Neural progenitor cell (in vitro differentiated cells): ENCODE measurements at regions not wholly inside any gene's neighbourhood (a gene's known extent, or its start where the extent isn't known, plus 50 kb on each side); places are given as distances from the start of the nearest gene placed in this dataset.

ENCODE experiments used
- DNase-seq: peaks from one replicate; pipeline ENCODE4 v3.0.0-alpha.2; 2016; ENCODE audit warnings: low spot score
- H2AFZ ChIP-seq: fragments of 200-600 bp; sonication (generic); replicated peaks from 2 replicates; pipeline ENCODE4 v1.6.1; 2016; ENCODE audit warnings: antibody characterized with exemption
- H3F3A ChIP-seq: fragments of 200-600 bp; sonication (generic); 2 replicates; pipeline ENCODE4 v1.6.1; 2016; ENCODE audit warnings: antibody characterized with exemption, low read depth
- H3K27ac ChIP-seq: fragments of 200-600 bp; sonication (generic); 2 replicates; pipeline ENCODE4 v1.5.1; 2016; ENCODE audit warnings: mild to moderate bottlenecking
- H3K27me3 ChIP-seq: fragments of 200-600 bp; sonication (generic); 2 replicates; pipeline ENCODE4 v1.6.1; 2016; ENCODE audit warnings: mild to moderate bottlenecking, moderate library complexity
- H3K36me3 ChIP-seq: fragments of 200-600 bp; sonication (generic); 2 replicates; pipeline ENCODE4 v1.5.1; 2016
- H3K4me1 ChIP-seq: fragments of 200-600 bp; sonication (generic); 2 replicates; pipeline ENCODE4 v1.6.1; 2016; ENCODE audit warnings: mixed run types
- H3K4me2 ChIP-seq: fragments of 200-600 bp; sonication (generic); 2 replicates; pipeline ENCODE4 v1.6.1; 2016
- H3K4me3 ChIP-seq: fragments of 200-600 bp; sonication (generic); 2 replicates; pipeline ENCODE4 v1.5.1; 2016
- H3K79me2 ChIP-seq: fragments of 200-600 bp; sonication (generic); 2 replicates; pipeline ENCODE4 v1.6.1; 2016; ENCODE audit warnings: low read depth
- H3K9ac ChIP-seq: fragments of 200-600 bp; sonication (generic); 2 replicates; pipeline ENCODE4 v1.6.1; 2016
- H3K9me3 ChIP-seq: fragments of 200-600 bp; sonication (generic); 2 replicates; pipeline ENCODE4 v1.5.1; 2016; ENCODE audit warnings: low read depth
- H4K20me1 ChIP-seq: fragments of 200-600 bp; sonication (generic); 2 replicates; pipeline ENCODE4 v1.6.1; 2016; ENCODE audit warnings: low read depth
- H3K27ac Mint-ChIP-seq: 3 replicates; pipeline ENCODE4 v1.8.0; 2021; ENCODE audit warnings: mixed read lengths
- H3K27me3 Mint-ChIP-seq: 2 replicates; pipeline ENCODE4 v1.8.0; 2022; ENCODE audit warnings: low read depth, mild to moderate bottlenecking, inconsistent platforms, moderate library complexity, mixed read lengths; ENCODE audit not compliant: insufficient read depth
- H3K36me3 Mint-ChIP-seq: 3 replicates; pipeline ENCODE4 v1.8.0; 2021; ENCODE audit warnings: mixed read lengths
- H3K4me1 Mint-ChIP-seq: 3 replicates; pipeline ENCODE4 v1.8.0; 2021; ENCODE audit warnings: mixed read lengths
- H3K4me3 Mint-ChIP-seq: 3 replicates; pipeline ENCODE4 v1.8.0; 2021; ENCODE audit warnings: mild to moderate bottlenecking, moderate library complexity, mixed read lengths
- H3K9me3 Mint-ChIP-seq: 3 replicates; pipeline ENCODE4 v1.8.0; 2020; ENCODE audit warnings: mixed read lengths
- CTCF ChIP-seq: fragments of 200-600 bp; sonication (generic); IDR thresholded peaks from 2 replicates; pipeline ENCODE4 v1.5.1; 2017; ENCODE audit warnings: antibody characterized with exemption, mild to moderate bottlenecking
- EZH2 ChIP-seq: fragments of 200-600 bp; sonication (generic); IDR thresholded peaks from 2 replicates; pipeline ENCODE4 v1.6.1; 2017; ENCODE audit warnings: antibody characterized with exemption, mild to moderate bottlenecking, moderate library complexity
- EZH2phosphoT487 ChIP-seq: fragments of 200-600 bp; sonication (generic); IDR thresholded peaks from 2 replicates; pipeline ENCODE4 v1.6.1; 2017; ENCODE audit warnings: antibody characterized with exemption

DNA sequence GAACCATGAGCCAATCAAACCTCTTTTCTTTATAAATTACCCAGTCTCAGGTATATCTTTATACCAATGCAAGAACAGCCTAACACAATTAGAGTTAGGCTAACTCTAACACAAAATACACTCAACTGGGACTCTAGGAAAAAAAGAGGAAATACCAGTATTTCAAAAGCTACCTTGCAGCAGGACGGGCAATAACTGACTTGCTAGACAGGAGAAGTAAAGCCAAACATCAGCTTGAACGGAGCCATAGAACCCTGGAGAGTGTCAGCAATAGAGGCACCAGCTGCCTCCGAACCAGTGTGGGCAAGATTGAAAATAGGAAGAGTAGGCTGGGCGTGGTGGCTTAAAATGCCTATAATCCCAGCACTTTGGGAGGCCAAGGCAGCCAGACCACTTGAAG, 162.0 kb upstream of the SOX4 start:
- Histone ChIP-seq H3K4me2 (no peak overlapping the region), H4K20me1 (no peaks in the 10 kb centered on the region), H3K36me3 (no peaks in the 10 kb centered on the region), H2AFZ (no peak overlapping the region), H3K4me3 (no peak overlapping the region), H3K79me2 (no peaks in the 10 kb centered on the region), H3K4me1 (no peaks in the 10 kb centered on the region), H3F3A (no peaks in the 10 kb centered on the region), H3K9me3 (no peaks in the 10 kb centered on the region), H3K9ac (no peak overlapping the region), H3K27ac (no peak overlapping the region), H3K27me3 (no peaks in the 10 kb centered on the region)
- DNase-seq, result no peak
- H3K9me3 Mint-ChIP-seq, result peaks cover 4% of the 10 kb centered on the region
- H3K27ac Mint-ChIP-seq, result no peak overlapping the region
- no peaks in the 10 kb centered on the region for H3K36me3 Mint-ChIP-seq
- peaks cover 3% of the 10 kb centered on the region for H3K4me1 Mint-ChIP-seq
- H3K27me3 Mint-ChIP-seq, result peaks cover 9% of the 10 kb centered on the region
- TF ChIP-seq EZH2, result no peak
- TF ChIP-seq EZH2phosphoT487, result no peak
- no peak for TF ChIP-seq CTCF
- no peak overlapping the region for H3K4me3 Mint-ChIP-seq

GRCh38 chr6:21436625-21437024, 156.9 kb upstream of the SOX4 start:
- no peaks in the 10 kb centered on the region for H3K27me3 ChIP-seq
- H3K4me1 ChIP-seq, result no peaks in the 10 kb centered on the region
- no peak for TF ChIP-seq CTCF
- TF ChIP-seq EZH2phosphoT487, result no peak
- TF ChIP-seq EZH2, result no peak
- H3K36me3 ChIP-seq, result no peaks in the 10 kb centered on the region
- H2AFZ ChIP-seq, result no peak overlapping the region
- Mint-ChIP-seq H3K4me3 (no peak overlapping the region), H3K27ac (no peak overlapping the region), H3K36me3 (no peaks in the 10 kb centered on the region), H3K27me3 (peaks cover 4% of the 10 kb centered on the region), H3K4me1 (peaks cover 3% of the 10 kb centered on the region), H3K9me3 (peaks cover under 1% of the 10 kb centered on the region)
- H3K9me3 ChIP-seq, result no peaks in the 10 kb centered on the region
- H3F3A ChIP-seq, result no peaks in the 10 kb centered on the region
- no peak overlapping the region for H3K4me3 ChIP-seq
- no peak overlapping the region for H3K9ac ChIP-seq
- DNase-seq, result no peak
- no peak overlapping the region for H3K4me2 ChIP-seq
- H3K79me2 ChIP-seq, result no peaks in the 10 kb centered on the region
- no peak overlapping the region for H3K27ac ChIP-seq
- no peaks in the 10 kb centered on the region for H4K20me1 ChIP-seq

- H3K36me3 ChIP-seq, result no peaks in the 10 kb centered on the region
- H3K79me2 ChIP-seq, result no peaks in the 10 kb centered on the region
- no peak overlapping the region for H3K4me3 ChIP-seq
- no peak overlapping the region for H3K27ac Mint-ChIP-seq
- H3F3A ChIP-seq, result no peaks in the 10 kb centered on the region
- no peaks in the 10 kb centered on the region for H3K36me3 Mint-ChIP-seq
- H3K4me1 ChIP-seq, result no peaks in the 10 kb centered on the region
- no peak overlapping the region for H3K4me3 Mint-ChIP-seq
- no peak overlapping the region for H3K9ac ChIP-seq
- DNase-seq, result no peak
- H3K9me3 Mint-ChIP-seq, result no peaks in the 10 kb centered on the region
- no peaks in the 10 kb centered on the region for H3K27me3 ChIP-seq
- peaks cover 3% of the 10 kb centered on the region for H3K4me1 Mint-ChIP-seq
- no peaks in the 10 kb centered on the region for H3K9me3 ChIP-seq
- H3K4me2 ChIP-seq, result no peak overlapping the region
- no peak overlapping the region for H3K27ac ChIP-seq
- TF ChIP-seq EZH2phosphoT487, result no peak
- no peak for TF ChIP-seq EZH2
- TF ChIP-seq CTCF, result no peak
- H3K27me3 Mint-ChIP-seq, result peaks cover 4% of the 10 kb centered on the region
- H2AFZ ChIP-seq, result no peak overlapping the region
- no peaks in the 10 kb centered on the region for H4K20me1 ChIP-seq
Measured at GRCh38 chr6:21437581-21437980, 156.0 kb upstream of the SOX4 start.
